GM12874 (cell line): ENCODE measurements at regions not wholly inside any gene's neighbourhood (a gene's known extent, or its start where the extent isn't known, plus 50 kb on each side); places are given as distances from the start of the nearest gene placed in this dataset.

Experiments used
- CTCF ChIP-seq: IDR thresholded peaks from 2 replicates; pipeline ENCODE4 v1.5.1; 2011; ENCODE audit warnings: low read depth, mild to moderate bottlenecking, control low read depth, low read length, moderate library complexity; ENCODE audit not compliant: insufficient read depth

DNA sequence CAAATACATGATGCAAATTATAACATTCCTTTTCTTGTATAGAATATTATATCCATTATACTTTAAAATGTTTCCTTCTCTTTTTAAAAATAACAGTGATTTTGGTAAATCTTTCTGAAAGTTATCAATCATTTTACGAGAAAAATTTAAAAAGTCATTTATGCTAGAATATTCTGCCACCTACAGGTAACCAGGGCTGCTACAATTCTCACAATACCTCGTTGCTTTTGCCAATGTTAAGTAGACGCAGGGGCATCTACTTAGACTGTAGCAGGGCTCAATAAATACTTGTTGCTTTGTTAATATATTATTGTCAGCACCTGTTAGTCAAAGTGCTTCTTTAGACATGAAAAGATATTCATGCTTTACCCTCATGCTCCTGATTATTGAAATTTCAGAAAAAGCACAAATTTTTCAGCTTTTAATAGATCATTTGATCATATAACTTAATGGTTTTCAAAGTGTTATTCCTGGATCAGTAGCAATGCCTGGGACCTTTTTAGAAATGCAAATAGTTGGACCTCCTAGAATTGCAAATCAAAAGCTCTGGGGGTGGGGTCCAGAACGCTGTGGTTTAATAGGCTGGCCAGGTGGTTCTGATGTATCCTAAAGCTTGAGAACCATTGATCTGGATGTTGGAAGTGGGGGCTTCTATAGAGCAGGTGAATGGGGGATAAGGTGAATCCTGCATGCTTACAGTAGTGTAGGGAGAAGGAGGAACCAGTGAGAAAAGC lies 223.6 kb upstream of the PDZRN3 start:
- peak; percentile 20; the same call in 1 of the 2 replicates for TF ChIP-seq CTCF

DNA sequence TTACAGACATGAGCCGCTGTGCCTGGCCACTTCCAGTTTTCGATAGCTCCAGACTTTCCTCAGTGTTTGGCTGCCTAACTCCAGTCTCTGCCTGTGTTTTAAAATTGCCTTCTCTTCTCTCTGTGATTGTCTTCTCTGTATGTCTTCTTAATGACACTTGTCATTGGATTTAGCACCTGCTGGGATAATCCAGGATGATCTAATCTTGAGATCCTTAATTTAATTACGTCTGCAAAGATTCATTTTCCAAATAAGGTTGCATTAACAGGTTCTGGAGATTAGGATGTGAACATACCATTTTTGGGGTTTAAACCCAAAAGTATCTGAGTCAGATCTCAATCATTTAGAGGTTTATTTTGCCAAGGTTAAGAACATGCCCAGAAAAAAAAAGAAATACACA lies 222.2 kb upstream of the PDZRN3 start:
- no peak for TF ChIP-seq CTCF

DNA sequence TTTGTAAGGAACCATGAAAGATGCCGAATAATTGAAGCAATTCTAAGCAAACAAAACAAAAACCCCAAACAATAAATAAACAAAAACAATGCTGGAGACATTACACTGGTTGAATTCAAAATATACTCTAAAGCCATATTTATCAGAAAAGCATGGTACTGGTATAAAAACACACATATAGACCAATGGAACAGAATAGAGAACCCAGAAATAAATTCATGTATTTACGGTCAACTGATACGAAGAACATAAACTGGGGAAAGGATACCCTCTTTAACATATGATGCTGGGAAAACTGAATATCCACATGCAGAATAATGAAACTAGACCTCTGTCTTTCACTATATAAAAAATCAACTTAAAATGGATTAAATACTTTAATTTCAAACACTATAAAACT lies 214.3 kb upstream of the PDZRN3 start:
- TF ChIP-seq CTCF = no peak

GRCh38 chr3:73835945-73836344 lies 211.2 kb upstream of the PDZRN3 start:
- no peak for TF ChIP-seq CTCF

DNA sequence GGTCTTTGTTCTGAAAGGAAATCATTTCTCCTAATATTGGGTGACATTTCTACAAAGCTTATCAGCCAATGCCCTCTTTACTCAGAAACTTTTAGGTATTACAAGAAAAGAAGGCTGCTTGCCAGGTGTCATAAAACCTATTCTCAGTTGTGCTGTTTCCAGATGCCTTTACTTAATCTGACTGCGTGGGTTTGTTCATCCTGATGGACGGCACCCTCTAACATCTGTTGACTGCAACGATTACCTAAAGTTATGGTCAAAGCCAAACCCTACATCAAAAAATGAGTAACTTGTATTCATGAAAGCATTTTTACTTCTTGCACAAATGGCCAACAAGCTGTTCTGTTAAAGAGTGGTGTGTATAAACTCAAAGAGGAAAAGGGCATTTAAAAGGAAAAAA lies 207.7 kb upstream of the PDZRN3 start:
- no peak for TF ChIP-seq CTCF

- no peak for TF ChIP-seq CTCF
Observed at GRCh38 chr3:73828348-73828747, 203.6 kb upstream of the PDZRN3 start.

- no peak for TF ChIP-seq CTCF
Observed at GRCh38 chr3:73827725-73828211, 203.0 kb upstream of the PDZRN3 start.
